ENCODE measurements at regions not wholly inside any gene's neighbourhood (a gene's known extent, or its start where the extent isn't known, plus 50 kb on each side); places are given as distances from the start of the nearest gene placed in this dataset.

GRCh38 chr22:48244388-48245195 is 1482.1 kb downstream of the TBC1D22A start:
- peak; percentile 65 for DNase-seq (ENCODE audit: low spot score)
- intact Hi-C loops (cut with DNase I), result no loop called here

GRCh38 chr22:48242461-48242864 is 1480.0 kb downstream of the TBC1D22A start:
- no peak for DNase-seq (ENCODE audit: low spot score)
- intact Hi-C loops (cut with DNase I), result no loop called here

GRCh38 chr22:48241658-48242057 is 1479.2 kb downstream of the TBC1D22A start:
- intact Hi-C loops (cut with DNase I), result no loop called here
- DNase-seq (ENCODE audit: low spot score), result no peak

- no peak for DNase-seq (ENCODE audit: low spot score)
- intact Hi-C loops (cut with DNase I), result no loop called here
These were observed 1478.4 kb downstream of the TBC1D22A start for GRCh38 chr22:48240935-48241230.

- intact Hi-C loops (cut with DNase I), result no loop called here
- DNase-seq (ENCODE audit: low spot score), result no peak
These were observed 1477.9 kb downstream of the TBC1D22A start for GRCh38 chr22:48240148-48240934.

- intact Hi-C loops (cut with DNase I), result no loop called here
These were observed 1477.2 kb downstream of the TBC1D22A start for GRCh38 chr22:48239461-48240147.

GRCh38 chr22:48238966-48239365 is 1476.5 kb downstream of the TBC1D22A start:
- no peak for DNase-seq (ENCODE audit: low spot score)

More at GRCh38 chr22:48239461-48240147, 1477.2 kb downstream of the TBC1D22A start:
- DNase-seq (ENCODE audit: low spot score), result no peak

GRCh38 chr22:48238284-48238915 is 1476.0 kb downstream of the TBC1D22A start:
- intact Hi-C loops (cut with DNase I), result no loop called here
- no peak for DNase-seq (ENCODE audit: low spot score)

More at GRCh38 chr22:48238966-48239365, 1476.5 kb downstream of the TBC1D22A start:
- intact Hi-C loops (cut with DNase I), result no loop called here

GRCh38 chr22:48237466-48238283 is 1475.2 kb downstream of the TBC1D22A start:
- DNase-seq (ENCODE audit: low spot score), result no peak
- intact Hi-C loops (cut with DNase I), result no loop called here

GRCh38 chr22:48236261-48236660 is 1473.8 kb downstream of the TBC1D22A start:
- DNase-seq (ENCODE audit: low spot score), result no peak
- intact Hi-C loops (cut with DNase I), result no loop called here

GRCh38 chr22:48235744-48236143 is 1473.3 kb downstream of the TBC1D22A start:
- intact Hi-C loops (cut with DNase I), result no loop called here
- no peak for DNase-seq (ENCODE audit: low spot score)

- intact Hi-C loops (cut with DNase I), result no loop called here
- DNase-seq (ENCODE audit: low spot score), result no peak
These were observed 1471.6 kb downstream of the TBC1D22A start for GRCh38 chr22:48234011-48234410.

- intact Hi-C loops (cut with DNase I), result no loop called here
- no peak for DNase-seq (ENCODE audit: low spot score)
These were observed 1471.1 kb downstream of the TBC1D22A start for GRCh38 chr22:48233586-48233985.

GRCh38 chr22:48228468-48228867 is 1466.0 kb downstream of the TBC1D22A start:
- no peak for DNase-seq (ENCODE audit: low spot score)
- intact Hi-C loops (cut with DNase I), result no loop called here

GRCh38 chr22:48227341-48228018 is 1465.0 kb downstream of the TBC1D22A start:
- no peak for DNase-seq (ENCODE audit: low spot score)
- intact Hi-C loops (cut with DNase I), result no loop called here

GRCh38 chr22:48226026-48227013 is 1463.9 kb downstream of the TBC1D22A start:
- DNase-seq (ENCODE audit: low spot score), result no peak
- intact Hi-C loops (cut with DNase I), result no loop called here

- DNase-seq (ENCODE audit: low spot score), result no peak
- intact Hi-C loops (cut with DNase I), result no loop called here
These were observed 1461.9 kb downstream of the TBC1D22A start for GRCh38 chr22:48224332-48224731.
